HEK293 (cell line): ENCODE measurements at regions not wholly inside any gene's neighbourhood (a gene's known extent, or its start where the extent isn't known, plus 50 kb on each side); places are given as distances from the start of the nearest gene placed in this dataset.

ENCODE experiments used
- ZNF138 ChIP-seq: fragments of 450-650 bp; formaldehyde crosslinking; IDR thresholded peaks from 2 replicates; pipeline ENCODE4 v1.5.1; 2016; ENCODE audit warnings: missing biosample characterization, missing genetic modification characterization, borderline replicate concordance
- ZNF274 ChIP-seq, 2 experiments: fragments of 200-500 bp in 1 of 2; fragments of 450-650 bp in 1 of 2; sonication (Bioruptor generic) in 1 of 2; formaldehyde crosslinking in 1 of 2; IDR thresholded peaks; 2 replicates each; pipeline versions ENCODE4 v1.5.1 to v1.6.1; 2014 to 2016; ENCODE audit warnings: borderline replicate concordance in 1 of 2, inconsistent platforms in 1 of 2, low read length in 1 of 2, missing biosample characterization in 1 of 2, missing genetic modification characterization in 1 of 2
- TF ChIP-seq, protein P1 (sequence below): fragments of 450-650 bp; formaldehyde crosslinking; IDR thresholded peaks from 2 replicates; pipeline ENCODE4 v1.5.1; 2016; ENCODE audit warnings: missing biosample characterization, missing genetic modification characterization

DNA sequence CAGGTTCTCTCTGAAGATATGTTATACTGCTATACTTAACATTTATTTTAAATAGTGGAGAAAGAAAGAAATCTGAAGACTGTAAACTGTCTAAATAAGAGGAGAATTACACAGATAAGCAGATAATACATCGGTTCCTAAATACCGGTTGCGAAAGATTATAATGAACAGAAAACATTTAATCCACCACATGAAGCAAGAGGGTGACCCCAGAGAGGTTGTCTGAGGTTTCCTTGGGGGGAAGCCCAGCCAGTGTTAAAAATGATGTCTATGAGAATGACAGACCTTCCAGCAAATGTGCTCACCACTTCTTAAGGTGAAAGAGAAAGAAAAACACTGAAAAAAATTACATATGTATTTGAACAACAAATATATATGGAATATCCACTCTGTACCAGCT, 356.4 kb upstream of the KAZN start:
- no peak for TF ChIP-seq ZNF274 (IDR thresholded peaks at IDR 0.05; ENCODE audit: low read length)
- TF ChIP-seq ZNF274 (tag by site-specific recombination; IDR thresholded peaks at IDR 0.05; ENCODE audit: borderline replicate concordance): no peak
- TF ChIP-seq ZNF138 (tag by site-specific recombination): no peak
- TF ChIP-seq, protein P1, sequence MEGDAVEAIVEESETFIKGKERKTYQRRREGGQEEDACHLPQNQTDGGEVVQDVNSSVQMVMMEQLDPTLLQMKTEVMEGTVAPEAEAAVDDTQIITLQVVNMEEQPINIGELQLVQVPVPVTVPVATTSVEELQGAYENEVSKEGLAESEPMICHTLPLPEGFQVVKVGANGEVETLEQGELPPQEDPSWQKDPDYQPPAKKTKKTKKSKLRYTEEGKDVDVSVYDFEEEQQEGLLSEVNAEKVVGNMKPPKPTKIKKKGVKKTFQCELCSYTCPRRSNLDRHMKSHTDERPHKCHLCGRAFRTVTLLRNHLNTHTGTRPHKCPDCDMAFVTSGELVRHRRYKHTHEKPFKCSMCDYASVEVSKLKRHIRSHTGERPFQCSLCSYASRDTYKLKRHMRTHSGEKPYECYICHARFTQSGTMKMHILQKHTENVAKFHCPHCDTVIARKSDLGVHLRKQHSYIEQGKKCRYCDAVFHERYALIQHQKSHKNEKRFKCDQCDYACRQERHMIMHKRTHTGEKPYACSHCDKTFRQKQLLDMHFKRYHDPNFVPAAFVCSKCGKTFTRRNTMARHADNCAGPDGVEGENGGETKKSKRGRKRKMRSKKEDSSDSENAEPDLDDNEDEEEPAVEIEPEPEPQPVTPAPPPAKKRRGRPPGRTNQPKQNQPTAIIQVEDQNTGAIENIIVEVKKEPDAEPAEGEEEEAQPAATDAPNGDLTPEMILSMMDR: no peak
